GM18511 (cell line): ENCODE measurements at regions not wholly inside any gene's neighbourhood (a gene's known extent, or its start where the extent isn't known, plus 50 kb on each side); places are given as distances from the start of the nearest gene placed in this dataset.
"Not testable (repeated sequence)": the region's sequence is repeated elsewhere in the genome, so short reads cannot be mapped to it uniquely, and the experiment has no call there.

Source experiments
- ATAC-seq: cut with Tn5 transposase; IDR thresholded peaks from one replicate; pipeline ENCODE4 v1.9.1; 2021; ENCODE audit warnings: mild to moderate bottlenecking, moderate library complexity; ENCODE audit not compliant: unreplicated experiment

DNA sequence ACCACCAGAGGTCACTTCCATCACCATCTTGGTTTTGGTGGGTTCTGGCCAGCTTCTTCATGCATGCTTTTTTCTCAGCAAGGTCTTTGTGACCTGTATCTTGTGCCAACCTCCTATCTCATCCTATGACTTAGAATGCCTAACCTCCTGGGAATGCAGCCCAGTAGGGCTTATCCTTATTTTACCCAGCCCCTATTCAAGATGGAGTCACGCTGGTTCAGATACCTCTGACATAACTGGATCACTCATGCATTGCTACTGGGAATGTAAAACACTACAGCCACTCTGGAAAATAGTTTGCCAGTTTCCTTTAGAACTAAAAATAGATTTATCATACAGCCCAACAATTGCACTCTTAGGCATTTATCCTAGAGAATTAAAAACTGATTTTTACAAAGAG is 219.2 kb downstream of the IRS1 start:
- no peak for ATAC-seq

DNA sequence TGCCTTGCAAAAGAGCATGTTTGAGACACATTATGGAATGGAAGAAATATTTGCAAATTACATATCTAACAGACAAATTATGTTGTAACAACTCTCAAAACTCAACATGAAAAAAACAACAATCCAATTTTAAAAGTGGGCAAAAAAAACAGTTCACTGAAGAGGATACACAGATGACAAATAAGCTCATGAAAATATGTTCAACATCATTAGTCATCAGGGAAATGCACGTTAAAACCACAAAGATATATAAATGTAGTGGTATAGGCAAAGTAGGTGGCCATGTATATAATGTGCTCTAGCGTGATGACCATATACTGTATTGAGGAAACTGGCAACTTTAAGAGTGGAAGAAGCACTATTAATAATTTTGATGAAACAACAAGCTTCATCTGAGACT is 220.1 kb downstream of the IRS1 start:
- ATAC-seq = no peak

DNA sequence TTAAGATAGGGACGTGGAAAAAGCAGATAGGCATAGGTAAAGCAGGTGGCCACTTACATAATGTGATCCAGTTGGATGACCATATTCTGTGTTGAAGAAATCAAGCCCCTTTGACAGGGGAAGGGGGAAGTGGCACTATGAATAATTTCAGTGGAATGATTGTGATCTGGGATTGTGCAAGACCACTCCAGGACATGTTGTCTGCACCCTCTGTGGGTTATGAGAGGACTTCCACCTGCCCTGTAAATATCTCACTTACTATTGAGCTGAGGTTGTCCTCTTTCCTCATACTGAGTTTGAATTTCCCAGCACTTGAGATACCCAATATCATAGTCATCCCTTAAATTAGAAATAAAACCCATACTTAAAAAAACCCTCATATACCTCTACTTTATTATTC is 220.7 kb downstream of the IRS1 start:
- no peak for ATAC-seq

DNA sequence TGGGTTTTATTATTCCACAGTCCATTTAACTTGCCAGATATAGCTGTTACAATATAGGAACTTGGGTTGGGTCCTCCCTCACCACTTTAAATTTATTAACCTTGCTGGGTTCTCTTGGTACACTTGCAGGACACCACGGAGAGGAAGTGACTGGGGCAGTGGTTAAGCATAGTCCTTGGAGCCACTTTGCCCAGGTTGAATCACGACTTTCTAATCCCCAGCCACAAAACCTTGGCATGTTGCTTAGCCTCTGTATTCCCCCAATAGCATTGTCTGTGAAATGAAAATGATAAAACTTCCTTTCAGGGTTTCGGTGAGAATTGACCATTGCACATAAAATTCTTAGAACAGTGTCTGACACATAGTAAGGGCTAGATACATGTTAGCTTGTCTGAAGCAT is 221.2 kb downstream of the IRS1 start:
- no peak for ATAC-seq

DNA sequence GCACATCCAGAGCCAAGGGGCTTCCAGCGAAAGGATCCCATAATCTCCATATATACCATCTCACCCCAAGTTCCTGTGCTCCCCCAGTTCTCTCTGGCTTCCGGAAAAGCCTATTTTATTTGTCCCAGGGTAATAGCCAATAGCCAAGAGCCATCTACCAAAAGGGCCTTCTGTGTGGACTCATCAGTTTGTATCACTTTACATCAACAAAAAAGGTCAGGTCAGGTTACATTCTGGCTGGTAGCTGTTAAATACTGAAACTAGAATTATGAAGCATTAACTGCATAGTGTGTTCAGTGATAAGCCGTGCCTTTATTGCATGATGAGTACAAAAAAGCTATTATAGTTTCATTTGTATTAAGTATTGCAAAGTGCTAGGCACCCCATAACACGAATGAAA is 223.7 kb downstream of the IRS1 start:
- no peak for ATAC-seq

DNA sequence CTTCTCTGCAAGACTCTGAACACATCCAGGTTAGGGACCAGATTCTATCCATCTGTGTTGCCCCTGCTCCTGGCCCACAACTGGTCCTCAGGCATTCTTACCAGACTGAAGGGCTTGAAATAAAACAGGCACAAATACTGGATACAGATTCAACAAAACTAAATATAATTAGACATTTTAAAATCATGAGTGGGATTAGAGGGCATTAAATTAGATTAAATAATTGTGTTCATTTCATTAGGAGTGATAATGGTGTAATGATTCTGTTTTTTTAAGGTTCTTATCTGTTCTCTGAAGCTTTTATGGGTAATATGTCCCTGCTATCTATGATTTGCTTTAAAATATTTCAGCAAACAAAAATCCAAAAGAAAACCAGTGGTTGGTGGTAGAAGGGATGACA is 226.5 kb downstream of the IRS1 start:
- no peak for ATAC-seq

DNA sequence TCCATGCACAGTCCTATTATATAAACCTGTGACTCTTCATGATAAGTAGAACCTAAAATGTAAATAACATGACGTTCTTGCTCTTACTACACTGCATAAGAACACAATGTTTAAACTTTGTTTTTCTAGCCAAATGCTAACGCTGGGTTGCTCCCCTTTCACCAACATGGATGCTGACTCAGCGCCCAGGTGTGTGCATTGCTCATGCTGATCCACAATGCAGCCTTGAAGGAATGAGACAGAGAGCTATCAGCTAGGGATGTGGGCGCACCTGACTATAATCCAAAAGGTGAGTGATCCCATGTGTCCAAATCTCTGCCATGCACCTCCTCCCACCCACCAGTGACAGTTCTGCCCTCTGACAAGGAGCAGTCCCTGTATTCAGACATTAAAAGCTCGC is 235.0 kb downstream of the IRS1 start:
- no peak for ATAC-seq

DNA sequence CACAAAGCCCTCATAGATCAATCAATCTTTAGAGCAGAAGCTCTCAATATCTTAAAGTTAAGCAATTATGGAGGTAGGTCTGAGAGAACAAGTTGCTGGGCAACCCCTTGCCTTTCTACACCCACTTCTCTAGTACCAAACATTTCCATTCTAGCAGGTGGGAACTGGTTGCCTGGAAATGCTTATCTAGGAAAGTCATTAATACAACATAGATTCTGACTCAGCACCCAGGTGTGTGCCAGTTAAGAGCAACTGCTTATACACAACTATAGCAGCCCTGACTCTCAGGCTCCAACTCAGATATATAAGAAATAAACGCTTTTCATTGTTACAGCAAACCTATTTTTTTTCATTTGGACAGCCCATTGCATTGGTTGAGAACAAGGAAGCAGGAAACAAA is 237.7 kb downstream of the IRS1 start:
- no peak for ATAC-seq

DNA sequence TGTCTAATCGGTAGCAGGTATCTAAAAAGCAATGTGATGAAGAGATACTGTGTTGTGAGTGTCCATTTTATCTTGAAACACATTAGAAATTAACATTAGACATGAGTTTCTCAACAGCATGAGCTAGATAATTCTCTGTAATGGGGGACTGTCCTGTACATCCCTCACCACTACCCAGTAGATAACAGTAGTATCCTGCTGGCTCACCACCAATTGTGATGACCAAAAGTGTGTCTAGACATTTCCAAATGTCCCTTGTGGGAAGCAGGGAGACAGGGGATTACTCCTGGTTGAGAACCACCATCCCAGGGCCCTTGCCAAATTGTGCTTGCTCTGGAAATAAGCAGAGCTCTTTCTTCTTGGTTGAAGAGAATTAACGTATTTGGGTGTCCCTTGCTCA is 239.3 kb downstream of the IRS1 start:
- ATAC-seq = no peak

DNA sequence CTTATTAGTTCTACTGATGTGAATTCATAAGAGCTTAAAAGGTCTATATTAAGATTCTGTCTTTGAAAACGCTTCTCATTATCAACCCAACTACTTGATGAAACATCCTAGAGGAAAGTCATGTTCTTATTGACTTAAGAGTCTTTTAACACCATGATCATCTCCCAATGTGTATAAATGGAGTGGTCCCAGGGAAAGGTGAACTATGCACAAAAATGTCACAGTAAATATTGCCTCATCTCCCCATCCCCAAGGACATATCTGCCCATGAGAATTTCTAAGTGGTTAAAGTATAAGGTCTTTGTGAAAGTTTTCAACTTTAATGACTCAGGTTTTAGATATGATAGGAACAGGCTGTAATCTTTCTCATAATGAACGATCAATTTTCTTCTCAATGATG is 240.1 kb downstream of the IRS1 start:
- ATAC-seq = no peak

DNA sequence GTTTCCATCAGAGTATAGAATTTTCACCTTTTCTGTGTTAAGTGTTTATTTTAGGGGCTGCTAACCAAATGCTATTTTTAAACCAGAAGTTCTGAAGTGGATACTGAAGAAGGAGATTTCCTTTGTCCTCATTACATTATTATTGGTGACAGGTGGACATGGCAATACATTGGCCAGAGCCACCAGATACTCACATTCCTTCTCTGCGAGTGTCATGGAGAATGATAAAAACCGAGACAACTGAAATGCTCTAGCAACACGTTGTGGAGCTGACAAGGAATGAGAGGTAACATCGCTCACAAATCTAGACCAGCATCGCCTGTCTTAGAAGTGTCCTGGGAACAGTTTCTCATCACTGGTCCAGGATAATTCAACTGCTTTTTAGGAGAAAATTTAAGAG is 241.2 kb downstream of the IRS1 start:
- no peak for ATAC-seq

DNA sequence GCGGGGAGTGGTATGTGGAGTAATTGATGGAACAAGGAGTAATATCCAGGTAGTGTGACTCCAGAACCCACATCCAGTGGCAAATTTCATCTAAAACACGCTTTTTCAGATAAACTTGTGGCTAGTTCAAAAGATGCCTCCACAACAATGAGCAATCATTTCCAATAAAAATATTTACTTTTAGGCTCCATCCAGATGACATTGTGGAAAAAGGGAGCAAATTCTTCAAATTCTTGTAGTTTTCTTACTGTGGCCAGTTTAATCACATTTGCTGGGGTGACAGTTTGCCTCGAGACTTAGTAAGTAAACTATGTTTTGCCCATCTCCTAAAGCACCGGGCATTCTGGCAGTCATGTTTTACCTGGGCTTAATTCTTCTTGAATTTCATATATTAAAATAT is 243.6 kb downstream of the IRS1 start:
- no peak for ATAC-seq

DNA sequence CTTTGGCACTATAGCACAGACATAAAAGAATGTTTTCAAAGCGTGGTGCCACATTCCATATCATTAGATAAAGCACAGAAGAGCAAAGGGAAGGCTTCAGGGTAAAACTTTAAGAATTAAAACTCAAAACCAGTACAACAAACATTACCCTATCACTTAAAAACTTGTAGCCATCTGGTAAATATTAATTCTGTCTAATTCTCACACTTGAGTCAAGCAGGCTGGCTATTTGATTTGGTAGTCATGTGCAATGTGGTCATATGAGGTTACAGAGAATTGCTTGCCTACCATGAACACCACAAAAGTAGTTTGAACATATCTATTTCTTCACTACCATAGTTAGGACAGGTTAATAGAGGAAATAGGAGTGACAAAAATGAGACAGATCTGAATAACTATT is 244.9 kb downstream of the IRS1 start:
- no peak for ATAC-seq

DNA sequence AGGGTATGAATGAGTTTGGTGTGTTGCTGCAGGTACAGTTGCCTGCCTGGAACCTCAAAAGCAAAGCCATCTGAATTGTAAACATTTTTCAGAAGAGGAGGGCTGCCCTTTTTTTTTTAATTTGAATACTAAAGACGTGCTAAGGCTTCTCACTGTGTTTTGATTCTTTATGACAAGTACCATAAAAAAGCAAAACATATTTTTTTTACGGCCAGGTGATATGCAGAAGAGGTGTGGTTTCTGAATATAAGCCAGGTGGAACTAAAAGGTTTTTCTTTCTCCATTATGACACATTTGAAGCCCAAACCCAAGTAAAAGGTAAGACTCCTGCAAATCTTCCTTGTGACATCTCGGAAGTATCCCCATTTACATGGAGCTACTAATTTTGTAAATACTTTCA is 246.3 kb downstream of the IRS1 start:
- ATAC-seq = no peak

DNA sequence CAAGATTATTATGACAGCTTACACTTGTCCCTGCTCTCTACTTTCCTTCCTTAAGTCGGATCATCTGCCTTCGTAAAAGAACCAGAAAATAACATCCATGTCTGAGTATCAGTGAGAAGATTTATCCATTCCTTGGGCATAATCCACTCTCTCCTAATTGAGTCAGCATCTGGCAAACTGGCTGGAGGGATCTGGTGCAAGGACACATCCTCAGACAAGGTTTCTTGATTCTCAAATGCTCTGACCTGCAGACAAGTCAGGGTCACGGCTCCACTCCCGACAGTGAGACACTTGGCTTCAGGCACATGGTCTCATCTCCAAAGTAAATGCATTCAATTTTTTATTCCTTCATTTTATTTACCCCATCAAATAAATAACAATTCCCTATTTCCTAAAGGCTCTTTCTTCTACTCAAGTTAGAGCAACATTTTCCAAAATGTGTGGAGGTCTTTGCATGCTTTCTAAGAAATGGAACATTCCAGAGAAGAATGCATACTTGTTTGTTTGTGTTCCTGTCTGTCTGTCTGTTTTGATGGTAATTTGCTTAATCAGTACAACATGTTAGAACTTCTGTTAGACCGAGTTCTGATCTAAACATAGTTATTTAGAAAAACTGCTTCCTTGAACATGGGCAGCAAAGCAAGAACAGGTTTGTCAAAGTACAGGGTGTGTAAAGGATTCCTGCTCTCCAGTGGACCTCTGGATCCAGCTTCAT is 246.9 kb downstream of the IRS1 start:
- ATAC-seq = no peak

DNA sequence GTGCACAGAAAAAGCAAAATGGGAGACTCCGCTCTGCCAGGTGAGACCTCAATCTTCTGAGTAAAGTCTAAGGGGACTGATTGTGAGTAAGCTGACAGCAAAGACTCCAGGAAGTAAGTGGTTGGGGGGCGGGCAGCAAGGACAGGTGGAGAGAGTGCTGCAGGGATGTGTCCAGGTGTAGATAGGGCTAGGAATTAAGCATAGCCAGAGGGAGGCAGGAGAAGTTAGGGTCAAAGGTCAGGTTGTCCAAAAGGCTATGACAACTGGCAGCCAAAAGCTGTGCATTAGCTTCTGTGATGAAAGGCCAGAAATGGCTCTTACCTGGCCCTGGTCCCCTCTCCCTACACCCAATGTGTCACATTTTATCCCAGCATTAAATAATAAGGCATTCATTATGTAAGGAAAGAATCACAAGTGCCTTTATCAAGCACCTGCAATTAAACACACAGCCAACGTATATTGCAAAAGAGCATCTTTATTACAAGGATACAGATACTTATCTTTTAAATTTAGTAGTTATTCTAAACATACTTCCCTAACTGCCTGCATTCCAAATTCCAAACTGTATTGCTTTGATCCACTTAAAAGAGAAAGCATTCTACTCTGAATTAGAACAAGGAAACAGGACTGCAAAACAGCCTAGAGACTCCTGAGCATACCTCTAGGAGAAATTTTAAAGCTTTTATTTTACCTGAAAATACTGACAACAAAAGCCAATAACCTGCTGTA is 247.9 kb downstream of the IRS1 start:
- ATAC-seq = no peak

DNA sequence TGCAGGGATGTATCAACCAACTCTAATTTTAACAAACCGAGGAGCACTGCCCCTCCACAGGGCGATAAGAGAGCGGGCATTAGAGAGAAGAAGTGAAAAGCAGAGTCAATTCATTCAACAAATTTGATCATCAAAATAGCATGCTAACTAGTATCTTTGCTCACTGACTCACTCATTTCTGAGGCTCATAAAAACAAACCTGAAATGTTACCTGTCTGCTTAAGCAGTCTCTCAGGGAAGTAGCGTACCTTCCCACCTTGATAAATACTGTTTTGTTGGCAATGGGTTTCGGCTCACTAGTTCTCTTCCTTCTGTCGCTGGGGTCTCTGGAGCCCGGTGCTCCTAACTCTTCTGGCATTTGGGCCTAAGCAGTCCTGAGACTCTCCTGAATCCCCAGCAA is 248.8 kb downstream of the IRS1 start:
- ATAC-seq = no peak

DNA sequence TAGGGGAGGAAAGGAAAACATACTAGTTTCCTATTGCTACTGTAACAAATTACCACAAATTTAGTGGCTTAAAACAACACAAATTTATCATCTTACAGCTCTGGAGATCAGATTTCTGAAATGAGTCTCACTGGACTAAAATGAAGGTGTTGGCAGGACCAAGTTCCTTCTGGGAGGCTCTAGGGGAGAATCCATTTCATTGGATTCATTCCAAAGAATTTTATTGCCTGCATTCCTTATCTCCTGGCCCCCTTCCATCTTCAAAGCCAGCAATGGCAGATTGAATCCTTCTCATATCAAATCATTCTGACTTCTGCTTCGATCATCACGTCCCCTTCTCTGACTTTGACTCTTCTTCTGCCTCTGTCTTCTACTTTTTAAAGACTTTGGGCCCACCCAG is 250.9 kb downstream of the IRS1 start:
- no peak for ATAC-seq

DNA sequence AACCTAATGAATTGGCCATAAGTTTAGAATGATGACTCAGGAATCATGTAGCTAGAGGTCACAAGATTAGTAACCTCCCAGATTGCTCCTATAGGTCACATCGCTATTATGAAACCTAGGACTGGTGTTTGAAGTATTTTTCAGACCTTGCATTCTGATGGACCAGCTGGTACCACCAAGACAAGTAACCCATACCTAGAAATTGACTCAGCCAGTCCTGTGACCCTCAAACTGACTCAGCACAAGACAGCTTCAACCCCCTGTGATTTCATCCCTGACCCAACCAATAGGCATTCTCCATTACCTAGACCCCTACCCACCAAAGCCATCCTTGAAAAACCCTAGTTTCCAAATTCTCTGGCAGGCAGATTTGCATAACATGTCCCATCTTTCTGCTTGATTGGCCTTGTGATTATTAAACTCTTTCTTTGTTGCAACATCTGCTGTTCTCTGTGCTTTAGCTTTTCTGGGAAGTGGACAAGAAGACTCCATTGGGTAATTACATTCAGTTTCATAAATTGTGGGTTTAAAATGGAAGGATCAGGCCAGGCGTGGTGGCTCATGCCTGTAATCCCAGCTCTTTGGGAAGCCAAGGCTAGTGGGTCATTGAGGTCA is 254.9 kb downstream of the IRS1 start:
- no peak for ATAC-seq

DNA sequence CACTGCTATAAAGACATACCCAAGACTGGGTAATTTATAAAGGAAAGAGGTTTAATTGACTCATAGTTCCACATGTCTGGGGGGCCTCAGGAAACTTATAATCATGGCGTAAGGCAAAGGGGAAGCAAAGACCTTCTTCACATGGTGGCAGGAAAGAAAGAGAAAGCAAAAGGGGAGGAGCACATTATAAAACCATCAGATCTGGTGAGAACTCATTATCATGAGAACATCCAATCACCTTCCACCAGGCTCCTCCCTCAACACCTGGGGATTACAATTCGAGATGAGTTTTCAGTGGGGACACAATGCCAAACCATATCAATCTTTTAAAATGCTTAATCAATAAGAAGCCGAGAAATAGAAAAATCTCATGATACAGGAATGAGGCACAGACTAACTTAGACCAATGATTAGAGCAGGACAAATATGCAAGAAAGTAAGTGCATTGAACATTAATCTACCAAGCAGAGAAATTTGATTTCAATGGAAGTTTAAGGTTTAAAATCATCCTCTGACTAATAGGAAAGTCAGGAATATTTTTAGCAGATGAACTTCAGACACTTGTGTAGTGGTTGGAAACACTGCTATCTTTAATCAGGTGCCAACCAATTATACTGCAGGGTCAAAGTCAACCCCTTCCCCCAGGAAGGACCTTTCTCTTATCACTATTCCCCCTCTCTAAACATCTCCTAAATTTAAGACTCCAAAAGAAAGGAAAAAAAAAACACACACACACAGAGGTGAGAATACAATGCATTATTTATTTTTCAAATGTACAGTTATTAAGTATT is 259.2 kb downstream of the IRS1 start:
- ATAC-seq = no peak

DNA sequence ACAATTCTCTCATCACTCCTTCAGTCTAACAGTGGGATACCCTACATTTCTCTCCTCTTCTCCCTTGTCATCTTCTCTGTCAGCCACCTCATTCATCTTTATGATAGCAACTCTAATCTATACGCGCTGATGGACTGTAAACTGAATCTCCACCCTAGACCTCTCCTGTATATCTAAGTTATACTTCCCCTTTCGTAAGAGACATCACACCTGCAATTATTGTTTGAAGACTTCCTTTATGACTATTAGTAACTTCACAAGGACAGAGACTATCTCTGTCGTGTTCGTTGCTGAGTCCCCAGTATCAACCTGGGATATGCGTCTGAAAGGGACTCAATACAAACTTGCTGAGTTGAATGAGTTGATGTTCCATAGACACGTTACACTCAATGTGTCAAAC is 263.2 kb downstream of the IRS1 start:
- ATAC-seq = no peak

DNA sequence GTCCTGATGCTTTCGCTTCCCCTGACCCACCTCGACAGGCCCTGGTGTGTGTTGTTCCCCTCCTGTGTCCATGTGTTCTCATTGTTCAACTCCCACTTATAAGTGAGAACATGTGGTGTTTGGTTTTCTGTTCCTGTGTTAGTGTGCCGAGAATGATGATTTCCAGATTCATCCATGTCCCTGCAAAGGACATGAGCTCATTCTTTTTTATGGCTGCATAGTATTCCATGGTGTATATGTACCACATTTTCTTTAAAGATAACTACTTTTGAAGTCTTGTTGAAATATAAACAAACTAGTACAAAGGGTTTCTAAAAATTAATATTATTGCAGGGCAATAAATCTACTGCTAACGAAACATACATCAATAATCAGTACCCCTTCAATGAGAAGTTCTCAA is 266.6 kb downstream of the IRS1 start:
- not testable (repeated sequence) for ATAC-seq
